Left lobe of liver (tissue), 2 donors: ENCODE measurements at regions not wholly inside any gene's neighbourhood (a gene's known extent, or its start where the extent isn't known, plus 50 kb on each side); places are given as distances from the start of the nearest gene placed in this dataset.

Experiments used
- ATAC-seq: fragments of 200-7000 bp; cut with Tn5 transposase; one replicate; pipeline ENCODE4 v1.9.1; 2020; ENCODE audit warnings: mild to moderate bottlenecking, moderate library complexity
- DNase-seq: peaks from one replicate; pipeline ENCODE4 v3.0.0-alpha.2; 2020; ENCODE audit warnings: low spot score
- donor health status: DM: no; HTN: no; CAD: no; lungs with moderate emphysema.
- donor health status: DM: no; HTN: yes; CAD: no.

- ATAC-seq (no peak), DNase-seq (no peak)
Measured at GRCh38 chr10:1939016-1939415, 201.7 kb upstream of the ADARB2 start.

- no peak for ATAC-seq
- DNase-seq: no peak
Measured at GRCh38 chr10:1938317-1938716, 201.0 kb upstream of the ADARB2 start.

- ATAC-seq (no peak), DNase-seq (no peak)
Measured at GRCh38 chr10:1935912-1936311, 198.6 kb upstream of the ADARB2 start.

GRCh38 chr10:1933215-1933614 lies 195.9 kb upstream of the ADARB2 start:
- DNase-seq (no peak), ATAC-seq (no peak)

GRCh38 chr10:1932692-1933094 lies 195.4 kb upstream of the ADARB2 start:
- no peak for DNase-seq
- ATAC-seq: no peak

GRCh38 chr10:1928606-1929005 lies 191.3 kb upstream of the ADARB2 start:
- DNase-seq: no peak
- no peak for ATAC-seq

- ATAC-seq (no peak), DNase-seq (no peak)
Measured at GRCh38 chr10:1923998-1924397, 186.7 kb upstream of the ADARB2 start.

- DNase-seq (no peak), ATAC-seq (no peak)
Measured at GRCh38 chr10:1923586-1923985, 186.3 kb upstream of the ADARB2 start.

- no peak for ATAC-seq
- DNase-seq: no peak
Measured at GRCh38 chr10:1920941-1921340, 183.6 kb upstream of the ADARB2 start.

- DNase-seq (no peak), ATAC-seq (no peak)
Measured at GRCh38 chr10:1920127-1920526, 182.8 kb upstream of the ADARB2 start.

- ATAC-seq: no peak
Measured at GRCh38 chr10:1911771-1912170, 174.4 kb upstream of the ADARB2 start.

GRCh38 chr10:1903982-1904381 lies 166.7 kb upstream of the ADARB2 start:
- ATAC-seq: no peak
- no peak for DNase-seq

More at GRCh38 chr10:1911771-1912170, 174.4 kb upstream of the ADARB2 start:
- no peak for DNase-seq

- ATAC-seq: no peak
- no peak for DNase-seq
Measured at GRCh38 chr10:1896153-1896552, 158.8 kb upstream of the ADARB2 start.

- DNase-seq (no peak), ATAC-seq (no peak)
Measured at GRCh38 chr10:1895691-1896090, 158.4 kb upstream of the ADARB2 start.

GRCh38 chr10:1894912-1895311 lies 157.6 kb upstream of the ADARB2 start:
- no peak for ATAC-seq
- DNase-seq: no peak

- ATAC-seq: no peak
- no peak for DNase-seq
Measured at GRCh38 chr10:1893941-1894340, 156.6 kb upstream of the ADARB2 start.

- ATAC-seq (no peak), DNase-seq (no peak)
Measured at GRCh38 chr10:1886039-1886438, 148.7 kb upstream of the ADARB2 start.

GRCh38 chr10:1882728-1883127 lies 145.4 kb upstream of the ADARB2 start:
- no peak for ATAC-seq

GRCh38 chr10:1882180-1882579 lies 144.9 kb upstream of the ADARB2 start:
- no peak for DNase-seq
- ATAC-seq: no peak

More at GRCh38 chr10:1882728-1883127, 145.4 kb upstream of the ADARB2 start:
- DNase-seq: no peak

- no peak for DNase-seq
- no peak for ATAC-seq
Measured at GRCh38 chr10:1881636-1882035, 144.3 kb upstream of the ADARB2 start.

- DNase-seq (no peak), ATAC-seq (no peak)
Measured at GRCh38 chr10:1874533-1874932, 137.2 kb upstream of the ADARB2 start.

- DNase-seq (no peak), ATAC-seq (no peak)
Measured at GRCh38 chr10:1873661-1874315, 136.5 kb upstream of the ADARB2 start.

GRCh38 chr10:1872151-1872726 lies 134.9 kb upstream of the ADARB2 start:
- no peak for ATAC-seq

More at GRCh38 chr10:1872151-1872726, 134.9 kb upstream of the ADARB2 start:
- DNase-seq: no peak
